ENCODE measurements at regions not wholly inside any gene's neighbourhood (a gene's known extent, or its start where the extent isn't known, plus 50 kb on each side); places are given as distances from the start of the nearest gene placed in this dataset.

GRCh38 chr2:83282043-83282795 is 1176.9 kb downstream of the SUCLG1 start:
- TF ChIP-seq CTCF (IDR thresholded peaks at IDR 0.05), result no peak
- Histone ChIP-seq H3K27ac (no peak overlapping the region), H3K4me1 (no peaks in the 10 kb centered on the region), H3K27me3 (ENCODE audit: low read depth) (no peaks in the 10 kb centered on the region), H3K9me3 (no peaks in the 10 kb centered on the region), H3K4me3 (no peak overlapping the region), H3K36me3 (no peaks in the 10 kb centered on the region)
- no peak for ATAC-seq
- intact Hi-C loops (cut with DNase I), result no loop called here
- DNase-seq, result no peak

- no peaks in the 10 kb centered on the region for H3K27me3 ChIP-seq (ENCODE audit: low read depth)
- no peak overlapping the region for H3K27ac ChIP-seq
- H3K4me1 ChIP-seq, result no peaks in the 10 kb centered on the region
- no peak overlapping the region for H3K4me3 ChIP-seq
- ATAC-seq (no peak), DNase-seq (no peak)
- H3K9me3 ChIP-seq, result no peaks in the 10 kb centered on the region
- TF ChIP-seq CTCF (IDR thresholded peaks at IDR 0.05), result no peak
- intact Hi-C loops (cut with DNase I), result no loop called here
- H3K36me3 ChIP-seq, result no peaks in the 10 kb centered on the region
These were observed 1178.7 kb downstream of the SUCLG1 start for GRCh38 chr2:83280391-83280790.

GRCh38 chr2:83273322-83273721 is 1185.8 kb downstream of the SUCLG1 start:
- no peaks in the 10 kb centered on the region for H3K4me1 ChIP-seq
- H3K36me3 ChIP-seq, result no peaks in the 10 kb centered on the region
- H3K9me3 ChIP-seq, result no peaks in the 10 kb centered on the region
- no peak overlapping the region for H3K27ac ChIP-seq
- H3K27me3 ChIP-seq (ENCODE audit: low read depth), result no peaks in the 10 kb centered on the region
- intact Hi-C loops (cut with DNase I), result no loop called here
- DNase-seq, result no peak
- no peak for ATAC-seq
- H3K4me3 ChIP-seq, result no peak overlapping the region
- no peak for TF ChIP-seq CTCF (IDR thresholded peaks at IDR 0.05)

GRCh38 chr2:83261591-83262136 is 1197.4 kb downstream of the SUCLG1 start:
- intact Hi-C loops (cut with DNase I), result no loop called here
- Histone ChIP-seq H3K4me1 (no peaks in the 10 kb centered on the region), H3K9me3 (no peaks in the 10 kb centered on the region), H3K4me3 (no peak overlapping the region), H3K27me3 (ENCODE audit: low read depth) (no peaks in the 10 kb centered on the region), H3K27ac (no peak overlapping the region), H3K36me3 (no peaks in the 10 kb centered on the region)
- ATAC-seq (no peak), DNase-seq (no peak)
- TF ChIP-seq CTCF (IDR thresholded peaks at IDR 0.05), result no peak

GRCh38 chr2:83253848-83254247 is 1205.2 kb downstream of the SUCLG1 start:
- H3K4me3 ChIP-seq, result no peak overlapping the region
- no peak overlapping the region for H3K27ac ChIP-seq
- ATAC-seq (no peak), DNase-seq (no peak)
- no peaks in the 10 kb centered on the region for H3K36me3 ChIP-seq
- no peak for TF ChIP-seq CTCF (IDR thresholded peaks at IDR 0.05)
- no peaks in the 10 kb centered on the region for H3K9me3 ChIP-seq
- no peaks in the 10 kb centered on the region for H3K27me3 ChIP-seq (ENCODE audit: low read depth)
- intact Hi-C loops (cut with DNase I), result no loop called here
- H3K4me1 ChIP-seq, result no peaks in the 10 kb centered on the region
